Muscle layer of duodenum (tissue), 2 donors: ENCODE measurements at regions not wholly inside any gene's neighbourhood (a gene's known extent, or its start where the extent isn't known, plus 50 kb on each side); places are given as distances from the start of the nearest gene placed in this dataset.
"Not testable (repeated sequence)": the region's sequence is repeated elsewhere in the genome, so short reads cannot be mapped to it uniquely, and the experiment has no call there.

Experiments used
- H3K27ac ChIP-seq: one replicate; pipeline ENCODE4 v1.7.0; 2013; ENCODE audit warnings: mild to moderate bottlenecking, low read length
- H3K27me3 ChIP-seq: one replicate; pipeline ENCODE4 v1.7.0; 2013; ENCODE audit warnings: low read depth, mild to moderate bottlenecking, control low read depth, low read length
- H3K36me3 ChIP-seq, 2 donors: one replicate each; pipeline ENCODE4 v1.7.0; 2013; ENCODE audit warnings: low read length in 2 of 2, control low read depth in 1 of 2, mild to moderate bottlenecking in 1 of 2; ENCODE audit not compliant: insufficient read depth in 2 of 2, control insufficient read depth in 1 of 2
- H3K4me1 ChIP-seq, 2 donors: one replicate each; pipeline ENCODE4 v1.7.0; 2013; ENCODE audit warnings: low read length in 2 of 2, mild to moderate bottlenecking in 2 of 2, control low read depth in 1 of 2, moderate library complexity in 1 of 2; ENCODE audit not compliant: insufficient read depth in 2 of 2, control insufficient read depth in 1 of 2
- H3K4me3 ChIP-seq, 2 donors: one replicate each; pipeline ENCODE4 v1.7.0; 2013; ENCODE audit warnings: low read length in 2 of 2, low read depth in 1 of 2, mild to moderate bottlenecking in 1 of 2
- H3K9me3 ChIP-seq, 2 donors: one replicate each; pipeline ENCODE4 v1.7.0; 2013; ENCODE audit warnings: low read length in 2 of 2, control low read depth in 1 of 2, mild to moderate bottlenecking in 1 of 2; ENCODE audit not compliant: control insufficient read depth in 1 of 2
- donor health status: healthy.

GRCh38 chr15:25094519-25094918 lies 139.7 kb downstream of the SNRPN start:
- no peaks in the 10 kb centered on the region for H3K4me1 ChIP-seq
- H3K27ac ChIP-seq: no peak overlapping the region
- H3K27me3 ChIP-seq: no peaks in the 10 kb centered on the region
- peaks cover 58 to 97% of the 10 kb centered on the region in 2 donors for H3K36me3 ChIP-seq
- peaks cover 73 to 90% of the 10 kb centered on the region in 2 donors for H3K9me3 ChIP-seq
- H3K4me3 ChIP-seq: peak overlapping the region in 1 of 2 donors; percentile 15

- Histone ChIP-seq H3K9me3 (peaks cover 69 to 89% of the 10 kb centered on the region in 2 donors), H3K27ac (no peak overlapping the region), H3K4me3 (no peak overlapping the region), H3K36me3 (peaks cover 53 to 97% of the 10 kb centered on the region in 2 donors), H3K27me3 (no peaks in the 10 kb centered on the region), H3K4me1 (no peaks in the 10 kb centered on the region)
Measured at GRCh38 chr15:25095179-25095578, 140.4 kb downstream of the SNRPN start.

GRCh38 chr15:25099966-25100365 lies 145.2 kb downstream of the SNRPN start:
- peaks cover 36 to 84% of the 10 kb centered on the region in 2 donors for H3K36me3 ChIP-seq
- H3K27me3 ChIP-seq, H3K27ac ChIP-seq, H3K4me1 ChIP-seq: not testable (repeated sequence)
- peaks cover 37 to 55% of the 10 kb centered on the region in 2 donors for H3K9me3 ChIP-seq
- peak overlapping the region in 1 of 2 donors; percentile 36 for H3K4me3 ChIP-seq

GRCh38 chr15:25106209-25106608 lies 151.4 kb downstream of the SNRPN start:
- Histone ChIP-seq H3K4me3 (peak overlapping the region in 1 of 2 donors; percentile 33), H3K36me3 (peaks cover 57 to 95% of the 10 kb centered on the region in 2 donors), H3K4me1 (no peaks in the 10 kb centered on the region), H3K27ac (no peak overlapping the region), H3K27me3 (no peaks in the 10 kb centered on the region), H3K9me3 (peaks cover 44 to 57% of the 10 kb centered on the region in 2 donors)

GRCh38 chr15:25133804-25134203 lies 179.0 kb downstream of the SNRPN start:
- Histone ChIP-seq H3K4me1 (no peaks in the 10 kb centered on the region), H3K27me3 (no peaks in the 10 kb centered on the region), H3K36me3 (peaks cover 0 to 9% of the 10 kb centered on the region in 2 donors), H3K27ac (no peak overlapping the region), H3K4me3 (peak overlapping the region in 1 of 2 donors; percentile 16), H3K9me3 (peaks cover under 1 to 9% of the 10 kb centered on the region in 2 donors)

GRCh38 chr15:25134546-25134945 lies 179.8 kb downstream of the SNRPN start:
- H3K36me3 ChIP-seq: peaks cover 0 to 3% of the 10 kb centered on the region in 2 donors
- no peaks in the 10 kb centered on the region for H3K27me3 ChIP-seq
- no peaks in the 10 kb centered on the region for H3K4me1 ChIP-seq
- H3K27ac ChIP-seq: no peak overlapping the region
- H3K9me3 ChIP-seq: peaks cover 0 to 2% of the 10 kb centered on the region in 2 donors
- H3K4me3 ChIP-seq: no peak overlapping the region

GRCh38 chr15:25136119-25136518 lies 181.3 kb downstream of the SNRPN start:
- Histone ChIP-seq H3K9me3 (no peaks in the 10 kb centered on the region), H3K27ac (no peak overlapping the region), H3K36me3 (no peaks in the 10 kb centered on the region), H3K4me1 (no peaks in the 10 kb centered on the region), H3K4me3 (no peak overlapping the region), H3K27me3 (no peaks in the 10 kb centered on the region)

GRCh38 chr15:25137013-25137412 lies 182.2 kb downstream of the SNRPN start:
- H3K36me3 ChIP-seq: no peaks in the 10 kb centered on the region
- H3K27me3 ChIP-seq: no peaks in the 10 kb centered on the region
- no peak overlapping the region for H3K27ac ChIP-seq
- no peaks in the 10 kb centered on the region for H3K9me3 ChIP-seq
- H3K4me1 ChIP-seq: no peaks in the 10 kb centered on the region
- no peak overlapping the region for H3K4me3 ChIP-seq

- Histone ChIP-seq H3K36me3 (no peaks in the 10 kb centered on the region), H3K4me3 (no peak overlapping the region), H3K4me1 (no peaks in the 10 kb centered on the region), H3K27me3 (no peaks in the 10 kb centered on the region), H3K9me3 (peaks cover 0 to 42% of the 10 kb centered on the region in 2 donors), H3K27ac (no peak overlapping the region)
Measured at GRCh38 chr15:25169318-25169717, 214.5 kb downstream of the SNRPN start.

- Histone ChIP-seq H3K27me3 (no peaks in the 10 kb centered on the region), H3K36me3 (no peaks in the 10 kb centered on the region), H3K9me3 (peaks cover 0 to 48% of the 10 kb centered on the region in 2 donors), H3K27ac (no peak overlapping the region), H3K4me1 (no peaks in the 10 kb centered on the region), H3K4me3 (peak overlapping the region in 1 of 2 donors; percentile 19)
Measured at GRCh38 chr15:25170113-25170731, 215.4 kb downstream of the SNRPN start.

GRCh38 chr15:25170781-25171110 lies 216.0 kb downstream of the SNRPN start:
- Histone ChIP-seq H3K27me3 (no peaks in the 10 kb centered on the region), H3K4me1 (no peaks in the 10 kb centered on the region), H3K4me3 (no peak overlapping the region), H3K27ac (no peak overlapping the region), H3K9me3 (peaks cover 0 to 52% of the 10 kb centered on the region in 2 donors), H3K36me3 (no peaks in the 10 kb centered on the region)
